Activated CD4-positive, alpha-beta T cell treated with anti-CD3 and anti-CD28 coated beads, Interleukin-2, amount 10 ng/mL, durations not matched to agents 7 days and 5 days (primary cell): ENCODE measurements at regions not wholly inside any gene's neighbourhood (a gene's known extent, or its start where the extent isn't known, plus 50 kb on each side); places are given as distances from the start of the nearest gene placed in this dataset.

Source experiments
- CTCF ChIA-PET: fragments of 350-600 bp; sonication (Branson Sonifier 250); formaldehyde crosslinking; loops from one replicate; lab custom pipeline; 2021; ENCODE audit warnings: antibody characterized with exemption; lab: Charles Lee
- POLR2A ChIA-PET: fragments of 350-600 bp; sonication (Branson Sonifier 250); formaldehyde crosslinking; loops from one replicate; lab custom pipeline; 2021; ENCODE audit warnings: antibody characterized with exemption; lab: Charles Lee
- DNase-seq: peaks from one replicate; pipeline ENCODE4 v3.0.0-alpha.2; 2020
- H3K27ac Mint-ChIP-seq: one replicate; pipeline ENCODE4 v1.8.0; 2021; ENCODE audit warnings: mild to moderate bottlenecking, moderate library complexity, mixed read lengths
- H3K27me3 Mint-ChIP-seq: one replicate; pipeline ENCODE4 v1.8.0; 2021; ENCODE audit warnings: mixed read lengths
- H3K36me3 Mint-ChIP-seq: one replicate; pipeline ENCODE4 v1.8.0; 2021; ENCODE audit warnings: low read depth, mixed read lengths
- H3K4me1 Mint-ChIP-seq: one replicate; pipeline ENCODE4 v1.8.0; 2021; ENCODE audit warnings: mixed read lengths
- H3K4me3 Mint-ChIP-seq: one replicate; pipeline ENCODE4 v1.8.0; 2021; ENCODE audit warnings: mild to moderate bottlenecking, moderate library complexity, mixed read lengths
- H3K9me3 Mint-ChIP-seq: one replicate; pipeline ENCODE4 v1.8.0; 2021; ENCODE audit warnings: mixed read lengths

DNA sequence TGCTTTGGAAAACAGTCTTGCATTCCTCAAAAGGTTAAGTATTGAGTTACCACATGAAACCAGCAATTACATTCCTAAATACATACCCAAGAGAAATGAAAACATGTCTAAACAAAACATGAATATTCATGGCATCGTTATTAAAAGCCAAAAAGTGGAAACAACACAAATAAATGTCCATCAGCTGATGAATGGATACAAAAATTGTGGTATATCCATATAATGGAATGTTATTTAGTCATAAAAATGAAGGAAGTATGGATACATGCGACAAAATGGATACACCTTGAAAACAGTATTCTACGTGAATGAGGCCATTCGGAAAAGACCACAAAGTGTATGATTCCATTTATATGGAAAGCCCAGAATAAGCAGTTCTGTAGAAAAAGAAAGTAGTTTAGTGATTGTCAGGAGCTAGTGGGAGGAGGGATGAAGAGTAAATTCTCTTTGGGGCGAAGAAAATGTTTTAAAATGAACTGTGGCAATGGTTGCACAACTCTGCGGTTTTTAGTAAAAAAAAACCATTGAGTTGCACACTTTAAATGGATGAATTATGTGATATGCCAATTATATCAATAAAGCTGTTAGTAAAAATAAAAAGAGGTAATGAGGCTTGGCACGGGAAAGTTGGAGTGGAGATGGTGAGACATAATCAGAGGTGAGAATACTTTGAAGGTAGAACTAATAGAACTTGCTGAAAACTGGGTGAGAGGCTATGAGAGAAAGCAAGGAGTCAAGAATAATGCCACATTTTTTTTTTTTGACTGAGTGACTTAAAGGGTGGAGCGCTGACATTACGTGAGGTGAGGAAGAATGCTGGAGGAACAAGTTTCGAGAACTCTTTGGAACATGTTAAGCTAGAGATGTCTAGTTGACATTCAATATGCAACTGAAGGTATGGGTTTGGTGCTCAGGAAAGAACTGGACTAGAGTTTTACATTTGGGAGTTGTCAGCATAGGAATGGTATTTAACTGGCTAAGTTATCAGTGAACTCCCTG lies 194.9 kb upstream of the ZNF608 start:
- peaks cover 2% of the 10 kb centered on the region for H3K4me1 Mint-ChIP-seq
- no peak overlapping the region for H3K4me3 Mint-ChIP-seq
- no peaks in the 10 kb centered on the region for H3K36me3 Mint-ChIP-seq
- no peak overlapping the region for H3K27ac Mint-ChIP-seq
- POLR2A ChIA-PET: no interaction called here
- no peaks in the 10 kb centered on the region for H3K9me3 Mint-ChIP-seq
- no peak for DNase-seq
- CTCF ChIA-PET: no interaction called here
- H3K27me3 Mint-ChIP-seq: no peaks in the 10 kb centered on the region

DNA sequence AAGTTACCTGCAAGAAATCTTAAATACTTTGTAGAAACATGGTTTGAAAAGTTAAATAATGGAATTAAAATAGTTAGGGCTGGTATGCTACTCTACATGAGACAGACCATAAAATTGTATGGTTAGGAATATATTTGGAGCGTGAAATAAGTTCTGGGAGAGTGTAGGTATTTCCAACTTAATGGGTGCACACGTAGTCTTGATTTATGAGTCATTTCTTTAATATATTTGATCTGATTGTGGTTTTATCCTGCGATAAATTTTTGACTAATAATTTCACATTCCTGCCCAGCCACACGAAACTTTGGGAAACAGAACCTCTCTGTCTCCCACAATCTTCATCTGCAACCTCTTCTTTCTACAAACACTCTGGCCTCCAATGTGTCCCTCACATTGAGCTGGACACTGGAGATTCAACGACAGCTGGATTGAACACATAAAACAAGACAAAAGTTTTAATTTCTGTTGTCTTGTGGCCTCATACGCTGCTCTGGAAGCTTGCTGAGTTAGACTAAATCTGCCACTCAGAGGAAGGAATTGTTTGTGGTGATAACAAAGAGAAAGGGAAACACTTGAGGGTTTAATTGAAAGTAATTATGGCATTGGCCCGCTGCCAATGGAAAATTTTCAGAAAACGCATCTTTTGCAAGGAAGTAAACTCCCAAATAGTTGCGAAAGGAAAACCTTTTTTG lies 201.8 kb upstream of the ZNF608 start:
- Mint-ChIP-seq H3K9me3 (peaks cover 3% of the 10 kb centered on the region), H3K36me3 (no peaks in the 10 kb centered on the region), H3K4me1 (no peaks in the 10 kb centered on the region), H3K27me3 (no peaks in the 10 kb centered on the region), H3K27ac (no peak overlapping the region), H3K4me3 (no peak overlapping the region)
- CTCF ChIA-PET: no interaction called here
- POLR2A ChIA-PET: no interaction called here
- no peak for DNase-seq

DNA sequence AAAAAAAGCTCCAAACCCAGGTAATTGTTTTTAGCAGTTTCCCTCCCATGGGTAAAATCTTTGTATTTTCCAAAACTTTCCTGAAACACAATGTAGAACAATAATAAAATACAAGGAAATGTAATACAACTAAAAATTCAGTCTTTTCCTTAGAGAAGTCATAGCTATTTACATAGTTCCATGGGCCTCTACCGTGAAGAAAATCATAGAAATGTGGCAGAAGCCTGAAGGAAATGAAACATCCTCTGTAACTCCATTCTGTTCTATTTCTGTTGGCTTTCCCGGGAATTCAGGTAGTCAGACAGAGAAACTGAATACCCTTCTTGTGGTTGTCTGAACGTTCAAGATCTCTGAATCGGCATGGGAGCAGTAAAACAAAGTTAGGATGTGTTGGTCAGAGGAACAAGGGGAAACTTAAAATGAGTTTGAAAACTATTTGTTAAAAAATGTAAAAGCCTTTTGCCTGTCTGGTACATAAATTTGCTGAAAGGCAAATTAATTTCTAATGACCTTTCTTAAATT lies 202.4 kb upstream of the ZNF608 start:
- ChIA-PET CTCF (no interaction called here), POLR2A (no interaction called here)
- Mint-ChIP-seq H3K27ac (no peak overlapping the region), H3K27me3 (no peaks in the 10 kb centered on the region), H3K9me3 (peaks cover 3% of the 10 kb centered on the region), H3K36me3 (no peaks in the 10 kb centered on the region), H3K4me3 (no peak overlapping the region), H3K4me1 (no peaks in the 10 kb centered on the region)
- DNase-seq: no peak

DNA sequence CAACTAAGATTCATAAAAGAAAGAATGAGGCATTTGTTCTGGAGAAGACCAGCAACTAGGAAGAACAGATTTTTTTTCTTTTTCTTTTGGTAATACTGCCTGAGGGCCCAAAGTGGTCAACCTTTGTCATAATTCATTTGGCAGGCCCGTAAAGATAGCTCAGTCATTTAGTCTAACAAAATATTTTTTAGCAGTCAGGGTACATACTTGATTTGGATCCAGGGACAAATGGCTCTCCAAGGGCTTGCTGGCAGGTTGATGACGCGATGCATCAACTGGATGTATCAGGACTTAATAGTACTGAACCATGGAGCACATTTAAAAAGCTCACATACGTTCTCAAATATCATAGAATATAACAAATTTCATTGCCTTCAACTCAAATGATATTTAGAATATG lies 203.4 kb upstream of the ZNF608 start:
- no peak for DNase-seq
- no peaks in the 10 kb centered on the region for H3K27me3 Mint-ChIP-seq
- H3K9me3 Mint-ChIP-seq: peaks cover 3% of the 10 kb centered on the region
- ChIA-PET CTCF (no interaction called here), POLR2A (no interaction called here)
- H3K36me3 Mint-ChIP-seq: no peaks in the 10 kb centered on the region
- no peak overlapping the region for H3K4me3 Mint-ChIP-seq
- no peaks in the 10 kb centered on the region for H3K4me1 Mint-ChIP-seq
- no peak overlapping the region for H3K27ac Mint-ChIP-seq

DNA sequence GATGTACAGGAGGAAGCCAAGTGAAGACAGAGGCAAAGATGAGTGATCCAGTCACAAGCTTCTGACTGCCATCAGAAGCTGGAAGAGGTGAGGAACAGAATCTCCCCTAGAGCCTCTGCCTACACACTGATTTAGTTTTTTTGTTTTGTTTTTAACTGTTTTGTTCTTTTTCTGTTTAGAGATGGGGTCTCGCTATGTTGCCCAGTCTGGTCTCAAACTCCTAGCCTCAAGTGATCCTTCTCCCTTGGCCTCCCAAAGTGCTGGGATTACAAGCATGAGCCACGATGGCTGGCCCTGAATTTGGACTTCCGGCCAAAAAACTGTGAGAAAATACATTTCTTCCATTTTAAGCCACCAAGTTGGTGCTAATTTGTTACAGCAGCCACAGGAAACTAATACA lies 204.7 kb upstream of the ZNF608 start:
- H3K27ac Mint-ChIP-seq: no peak overlapping the region
- H3K36me3 Mint-ChIP-seq: no peaks in the 10 kb centered on the region
- H3K4me3 Mint-ChIP-seq: no peak overlapping the region
- no peak for DNase-seq
- peaks cover 3% of the 10 kb centered on the region for H3K9me3 Mint-ChIP-seq
- H3K4me1 Mint-ChIP-seq: no peaks in the 10 kb centered on the region
- ChIA-PET CTCF (interaction anchor here (0.6 kb wide), 1 partner anchor 35 kb away, joined by 4 read pairs; no protein-coding TSS in a partner anchor), POLR2A (no interaction called here)
- H3K27me3 Mint-ChIP-seq: no peaks in the 10 kb centered on the region

DNA sequence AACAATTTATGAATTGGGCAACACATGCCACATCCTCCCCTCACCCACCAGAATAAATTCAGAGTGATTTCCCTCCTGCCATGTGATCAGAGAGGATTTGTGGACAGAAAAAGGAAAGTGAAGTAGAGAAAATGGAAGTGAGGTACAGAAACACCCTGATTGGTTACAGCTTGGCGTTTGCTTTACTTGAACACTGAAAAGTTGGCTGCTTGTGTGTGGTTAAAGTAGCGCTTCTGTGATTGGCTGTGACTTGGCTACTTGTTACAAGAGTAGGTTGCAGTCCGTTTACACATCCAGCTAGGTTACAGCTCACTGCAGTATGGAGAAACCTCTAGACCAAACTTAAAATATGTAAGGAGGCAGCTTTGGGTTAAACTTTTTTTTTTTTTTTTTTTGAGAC lies 205.2 kb upstream of the ZNF608 start:
- peaks cover 3% of the 10 kb centered on the region for H3K9me3 Mint-ChIP-seq
- no peaks in the 10 kb centered on the region for H3K4me1 Mint-ChIP-seq
- H3K27me3 Mint-ChIP-seq: no peaks in the 10 kb centered on the region
- no peaks in the 10 kb centered on the region for H3K36me3 Mint-ChIP-seq
- no peak overlapping the region for H3K4me3 Mint-ChIP-seq
- CTCF ChIA-PET: interaction anchor here (0.6 kb wide), 1 partner anchor 34 kb away, joined by 4 read pairs; no protein-coding TSS in a partner anchor
- no peak overlapping the region for H3K27ac Mint-ChIP-seq
- POLR2A ChIA-PET: no interaction called here
- no peak for DNase-seq

DNA sequence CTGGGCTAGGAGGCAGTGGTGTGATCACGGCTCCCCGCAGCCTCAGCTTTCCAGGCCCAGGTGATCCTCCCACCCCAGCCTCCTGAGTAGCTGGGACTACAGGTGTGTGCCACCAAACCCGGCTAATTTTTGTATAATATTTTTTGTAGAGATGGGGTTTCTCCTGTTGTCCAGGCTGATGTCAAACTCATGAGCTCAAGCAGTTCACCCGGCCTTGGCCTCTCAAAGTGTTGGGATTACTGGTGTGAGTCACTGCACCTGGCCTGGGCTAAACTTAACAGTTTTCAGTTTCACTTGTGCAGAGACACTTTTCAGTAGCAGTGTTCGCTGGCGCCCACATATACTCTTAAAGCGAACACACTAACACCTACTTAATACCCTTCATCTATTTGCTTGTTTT lies 205.6 kb upstream of the ZNF608 start:
- H3K27me3 Mint-ChIP-seq: no peaks in the 10 kb centered on the region
- H3K9me3 Mint-ChIP-seq: peaks cover 3% of the 10 kb centered on the region
- CTCF ChIA-PET: no interaction called here
- H3K27ac Mint-ChIP-seq: no peak overlapping the region
- DNase-seq: no peak
- POLR2A ChIA-PET: no interaction called here
- no peak overlapping the region for H3K4me3 Mint-ChIP-seq
- H3K36me3 Mint-ChIP-seq: no peaks in the 10 kb centered on the region
- no peaks in the 10 kb centered on the region for H3K4me1 Mint-ChIP-seq

DNA sequence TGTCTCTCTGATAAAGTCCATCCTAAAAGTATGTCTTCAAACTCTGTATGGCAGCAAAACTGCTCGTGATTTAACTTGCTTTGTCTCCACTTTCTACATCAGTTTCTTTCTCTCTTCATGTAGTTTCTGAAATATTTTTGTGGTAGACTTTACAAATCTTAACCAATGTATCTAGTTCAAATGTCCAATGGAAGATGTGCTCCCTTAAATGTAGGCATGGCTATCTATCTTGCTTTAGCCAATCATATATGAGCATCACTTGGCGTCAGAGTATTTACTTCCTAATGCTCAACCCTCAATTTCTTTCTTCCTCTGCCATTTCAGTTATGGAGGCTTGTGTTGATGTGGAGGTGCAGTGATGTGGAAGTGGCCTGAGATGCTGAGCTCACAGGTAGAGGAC lies 206.1 kb upstream of the ZNF608 start:
- no peak for DNase-seq
- Mint-ChIP-seq H3K4me1 (no peaks in the 10 kb centered on the region), H3K36me3 (no peaks in the 10 kb centered on the region), H3K4me3 (no peak overlapping the region), H3K9me3 (peaks cover 3% of the 10 kb centered on the region), H3K27ac (no peak overlapping the region), H3K27me3 (no peaks in the 10 kb centered on the region)
- POLR2A ChIA-PET: no interaction called here
- CTCF ChIA-PET: no interaction called here

DNA sequence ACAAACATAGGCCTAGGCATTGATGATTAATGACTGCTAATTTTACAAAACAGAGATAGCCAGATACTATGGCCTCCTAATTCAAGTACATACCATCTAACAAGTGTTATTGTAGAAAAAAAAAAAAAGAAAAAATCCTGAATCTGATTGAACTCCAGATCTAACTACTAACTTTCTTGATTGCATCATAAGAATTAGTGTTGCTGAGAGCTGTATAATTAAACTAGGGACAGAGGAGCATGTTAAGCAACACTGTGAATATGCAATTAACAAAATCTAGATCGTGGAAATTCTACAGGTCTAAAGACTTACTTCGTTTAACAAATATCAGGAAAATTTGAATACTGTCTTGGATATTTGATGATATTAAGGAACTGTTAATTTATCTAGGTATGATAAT lies 208.3 kb upstream of the ZNF608 start:
- H3K36me3 Mint-ChIP-seq: no peaks in the 10 kb centered on the region
- no peak for DNase-seq
- H3K27me3 Mint-ChIP-seq: no peaks in the 10 kb centered on the region
- no peak overlapping the region for H3K27ac Mint-ChIP-seq
- CTCF ChIA-PET: no interaction called here
- no peaks in the 10 kb centered on the region for H3K4me1 Mint-ChIP-seq
- POLR2A ChIA-PET: no interaction called here
- H3K4me3 Mint-ChIP-seq: no peak overlapping the region
- peaks cover 3% of the 10 kb centered on the region for H3K9me3 Mint-ChIP-seq

DNA sequence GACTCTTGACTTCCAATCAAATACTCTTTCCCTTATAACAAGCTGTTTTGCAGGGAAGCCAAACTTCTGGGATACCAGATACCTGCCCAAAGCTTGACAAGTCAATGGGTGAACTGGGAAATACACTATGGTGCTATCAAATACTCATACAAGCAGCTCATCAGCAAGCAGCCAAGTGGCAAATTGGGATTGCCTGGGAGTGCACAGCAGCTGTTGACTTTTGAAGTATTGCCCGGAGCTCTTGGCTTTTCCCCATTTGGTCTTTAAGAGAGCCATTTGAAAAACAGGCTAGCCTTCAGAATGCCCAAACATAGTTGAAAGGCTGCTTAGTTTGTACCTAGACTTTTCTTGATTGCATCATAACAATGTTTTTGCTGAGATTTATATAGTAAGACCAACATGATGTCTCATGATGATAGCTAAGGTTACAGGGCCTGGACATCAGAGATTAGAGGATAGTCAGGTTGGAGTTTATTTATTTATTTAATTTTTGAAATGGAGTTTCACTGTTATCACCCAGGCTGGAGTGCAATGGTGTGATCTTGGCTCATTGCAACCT lies 210.1 kb upstream of the ZNF608 start:
- DNase-seq: no peak
- Mint-ChIP-seq H3K4me1 (no peaks in the 10 kb centered on the region), H3K4me3 (no peak overlapping the region), H3K27ac (no peak overlapping the region), H3K36me3 (no peaks in the 10 kb centered on the region), H3K9me3 (no peaks in the 10 kb centered on the region), H3K27me3 (no peaks in the 10 kb centered on the region)
- ChIA-PET CTCF (no interaction called here), POLR2A (no interaction called here)

DNA sequence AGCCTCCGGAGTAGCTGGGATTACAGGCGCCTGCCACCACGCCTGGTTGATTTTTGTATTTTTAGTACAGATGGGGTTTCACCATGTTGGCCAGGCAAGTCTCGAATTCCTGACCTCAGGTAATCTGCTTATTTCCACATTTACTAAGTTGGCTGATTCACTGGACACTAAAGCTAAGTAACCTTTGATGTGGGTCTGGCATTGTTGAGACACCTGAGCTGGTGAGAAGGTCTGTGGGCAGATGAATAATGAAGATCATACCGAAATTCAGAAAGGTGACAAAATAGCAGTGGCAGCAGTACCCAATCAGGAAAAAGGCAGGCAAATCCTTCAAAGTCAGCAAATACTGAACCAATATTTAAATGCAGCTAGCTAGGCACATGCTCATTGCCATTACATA lies 210.6 kb upstream of the ZNF608 start:
- ChIA-PET CTCF (no interaction called here), POLR2A (no interaction called here)
- Mint-ChIP-seq H3K27ac (no peak overlapping the region), H3K36me3 (no peaks in the 10 kb centered on the region), H3K4me1 (no peaks in the 10 kb centered on the region), H3K27me3 (no peaks in the 10 kb centered on the region), H3K4me3 (no peak overlapping the region), H3K9me3 (no peaks in the 10 kb centered on the region)
- no peak for DNase-seq

DNA sequence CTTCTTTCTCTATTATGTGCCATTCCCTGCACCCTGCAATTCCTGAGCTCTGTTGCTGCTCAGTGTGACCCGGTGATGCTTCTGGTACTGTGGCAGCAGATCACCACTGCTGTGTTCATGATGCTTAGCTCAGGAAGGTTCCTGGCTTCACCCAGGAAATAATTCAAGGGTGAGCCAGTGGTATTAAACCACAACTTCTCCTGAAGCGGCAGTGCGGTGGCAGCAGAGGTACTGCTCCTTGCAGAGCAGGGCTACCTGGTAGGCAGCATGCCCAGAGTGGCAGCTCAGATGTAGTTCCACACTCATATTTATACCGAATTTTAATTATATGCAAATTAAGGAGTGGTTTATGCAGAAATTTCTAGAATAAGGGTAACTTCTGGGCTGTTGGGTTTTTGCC lies 213.8 kb upstream of the ZNF608 start:
- H3K4me3 Mint-ChIP-seq: no peak overlapping the region

DNA sequence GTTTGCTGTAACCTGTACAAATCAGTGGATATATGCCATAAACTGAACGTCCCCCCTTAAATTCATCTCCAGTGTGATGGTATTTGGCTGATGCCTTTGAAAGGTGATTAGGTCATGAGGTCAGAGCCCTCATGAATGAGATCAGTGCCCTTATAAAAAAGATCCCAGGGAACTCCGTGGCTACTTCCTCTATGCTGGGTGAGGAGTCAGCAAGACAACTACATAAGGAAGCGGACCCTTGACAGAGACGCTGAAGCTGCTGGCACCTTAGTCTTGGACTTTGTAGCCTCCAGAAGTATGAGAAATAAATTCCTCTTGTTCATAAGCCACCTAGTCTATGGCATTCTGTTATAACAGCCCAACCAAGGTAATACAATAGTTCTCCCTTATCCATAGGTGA lies 215.1 kb upstream of the ZNF608 start:
- Mint-ChIP-seq H3K9me3 (no peaks in the 10 kb centered on the region), H3K27me3 (no peaks in the 10 kb centered on the region), H3K4me1 (no peaks in the 10 kb centered on the region), H3K27ac (no peak overlapping the region), H3K36me3 (no peaks in the 10 kb centered on the region), H3K4me3 (no peak overlapping the region)
- POLR2A ChIA-PET: no interaction called here
- no peak for DNase-seq
- CTCF ChIA-PET: no interaction called here

More for the DNA sequence above, 213.8 kb upstream of the ZNF608 start:
- H3K27me3 Mint-ChIP-seq: no peaks in the 10 kb centered on the region
- ChIA-PET POLR2A (no interaction called here), CTCF (no interaction called here)
- no peaks in the 10 kb centered on the region for H3K4me1 Mint-ChIP-seq
- H3K27ac Mint-ChIP-seq: no peak overlapping the region
- no peak for DNase-seq
- no peaks in the 10 kb centered on the region for H3K9me3 Mint-ChIP-seq
- no peaks in the 10 kb centered on the region for H3K36me3 Mint-ChIP-seq
